GM23338 (cell line): ENCODE measurements at regions not wholly inside any gene's neighbourhood (a gene's known extent, or its start where the extent isn't known, plus 50 kb on each side); places are given as distances from the start of the nearest gene placed in this dataset.

Source experiments
- ATAC-seq: fragments of 200-7000 bp; cut with Tn5 transposase; 3 replicates; pipeline ENCODE4 v1.9.1; 2020
- DNase-seq: peaks from one replicate; pipeline ENCODE4 v3.0.0-alpha.2; 2015; ENCODE audit warnings: low spot score
- H2AFZ ChIP-seq: fragments of 200-600 bp; sonication (generic); 2 replicates; pipeline ENCODE4 v1.8.0; 2016; ENCODE audit warnings: antibody characterized with exemption, mild to moderate bottlenecking, moderate library complexity
- H3F3A ChIP-seq: fragments of 200-600 bp; sonication (generic); replicated peaks from 2 replicates; pipeline ENCODE4 v1.8.0; 2017; ENCODE audit warnings: antibody characterized with exemption, mixed run types, low read depth
- H3K27ac ChIP-seq: fragments of 200-600 bp; sonication (generic); 2 replicates; pipeline ENCODE4 v1.6.1; 2016; ENCODE audit warnings: low read depth
- H3K27me3 ChIP-seq: fragments of 200-600 bp; sonication (generic); 2 replicates; pipeline ENCODE4 v1.8.0; 2016; ENCODE audit warnings: mild to moderate bottlenecking, mixed run types, moderate library complexity; ENCODE audit not compliant: insufficient read depth
- H3K36me3 ChIP-seq: fragments of 200-600 bp; sonication (generic); 2 replicates; pipeline ENCODE4 v1.8.0; 2016; ENCODE audit warnings: mild to moderate bottlenecking; ENCODE audit not compliant: insufficient read depth
- H3K4me1 ChIP-seq: fragments of 200-600 bp; sonication (generic); 2 replicates; pipeline ENCODE4 v1.8.0; 2016; ENCODE audit warnings: mild to moderate bottlenecking, moderate library complexity; ENCODE audit not compliant: insufficient read depth
- H3K4me2 ChIP-seq: fragments of 200-600 bp; sonication (generic); 2 replicates; pipeline ENCODE4 v1.7.1; 2017; ENCODE audit warnings: mixed run types
- H3K4me3 ChIP-seq: fragments of 200-600 bp; sonication (generic); 2 replicates; pipeline ENCODE4 v1.6.1; 2016; ENCODE audit warnings: mixed run types
- H3K79me2 ChIP-seq: fragments of 200-600 bp; sonication (generic); replicated peaks from 2 replicates; pipeline ENCODE4 v1.8.0; 2017; ENCODE audit warnings: mild to moderate bottlenecking; ENCODE audit not compliant: insufficient read depth
- H3K9me2 ChIP-seq: fragments of 200-600 bp; sonication (generic); 2 replicates; pipeline ENCODE4 v1.8.0; 2017; ENCODE audit not compliant: insufficient read depth
- H4K20me1 ChIP-seq: fragments of 200-600 bp; sonication (generic); replicated peaks from 2 replicates; pipeline ENCODE4 v1.8.0; 2017; ENCODE audit warnings: mild to moderate bottlenecking; ENCODE audit not compliant: insufficient read depth
- H3K27ac Mint-ChIP-seq: 2 replicates; pipeline ENCODE4 v1.8.0; 2020; ENCODE audit warnings: inconsistent platforms, mild to moderate bottlenecking, moderate library complexity, mixed read lengths
- H3K27me3 Mint-ChIP-seq: 3 replicates; pipeline ENCODE4 v1.8.0; 2022; ENCODE audit warnings: low read depth, mild to moderate bottlenecking, moderate library complexity, mixed read lengths, inconsistent platforms; ENCODE audit not compliant: insufficient read depth, poor library complexity
- H3K36me3 Mint-ChIP-seq: 3 replicates; pipeline ENCODE4 v1.8.0; 2021; ENCODE audit warnings: low read depth, mild to moderate bottlenecking, inconsistent platforms, moderate library complexity, mixed read lengths
- H3K4me1 Mint-ChIP-seq: 3 replicates; pipeline ENCODE4 v1.8.0; 2020; ENCODE audit warnings: mild to moderate bottlenecking, inconsistent platforms, mixed read lengths
- H3K4me3 Mint-ChIP-seq: 3 replicates; pipeline ENCODE4 v1.8.0; 2021; ENCODE audit warnings: moderate library complexity, mild to moderate bottlenecking, inconsistent platforms, mixed read lengths
- H3K9me3 Mint-ChIP-seq: 3 replicates; pipeline ENCODE4 v1.8.0; 2020; ENCODE audit warnings: moderate library complexity, mild to moderate bottlenecking, inconsistent platforms, mixed read lengths
- CREB1 ChIP-seq: fragments of 250-450 bp; sonication (Bioruptor Pico); IDR thresholded peaks from 2 replicates; pipeline ENCODE4 v1.5.0; 2020; ENCODE audit warnings: low read depth, mild to moderate bottlenecking, moderate library complexity
- ETS1 ChIP-seq: IDR thresholded peaks from 2 replicates; pipeline ENCODE4 v1.6.1; 2016; ENCODE audit warnings: antibody characterized with exemption
- EZH2 ChIP-seq: fragments of 200-600 bp; sonication (generic); IDR thresholded peaks from one replicate; pipeline ENCODE4 v1.8.0; 2017; ENCODE audit warnings: antibody characterized with exemption, mild to moderate bottlenecking, low read depth; ENCODE audit not compliant: unreplicated experiment
- EZH2phosphoT487 ChIP-seq: fragments of 200-600 bp; sonication (generic); IDR thresholded peaks from one replicate; pipeline ENCODE4 v1.8.1; 2018; ENCODE audit warnings: antibody characterized with exemption; ENCODE audit not compliant: unreplicated experiment
- JUNB ChIP-seq: IDR thresholded peaks from one replicate; pipeline ENCODE4 v1.6.1; 2016; ENCODE audit warnings: antibody characterized with exemption; ENCODE audit not compliant: unreplicated experiment
- NANOG ChIP-seq: IDR thresholded peaks from 2 replicates; pipeline ENCODE4 v1.6.1; 2016; ENCODE audit warnings: antibody characterized with exemption, borderline replicate concordance
- POLR2AphosphoS5 ChIP-seq: IDR thresholded peaks from 2 replicates; pipeline ENCODE4 v1.6.1; 2016; ENCODE audit warnings: antibody characterized with exemption, low read depth
- REST ChIP-seq: IDR thresholded peaks from one replicate; pipeline ENCODE4 v1.6.1; 2018; ENCODE audit warnings: antibody characterized with exemption; ENCODE audit not compliant: unreplicated experiment
- STAT1 ChIP-seq: IDR thresholded peaks from one replicate; pipeline ENCODE4 v1.6.1; 2016; ENCODE audit warnings: antibody characterized with exemption; ENCODE audit not compliant: unreplicated experiment
- ZNF114 ChIP-seq: fragments of 250-450 bp; sonication (Bioruptor Pico); IDR thresholded peaks from 2 replicates; pipeline ENCODE4 v1.5.0; 2020; ENCODE audit warnings: mild to moderate bottlenecking, moderate library complexity
- ZNF331 ChIP-seq: fragments of 250-450 bp; sonication (Bioruptor Pico); IDR thresholded peaks from 2 replicates; pipeline ENCODE4 v1.5.0; 2020; ENCODE audit warnings: low read depth, mild to moderate bottlenecking, moderate library complexity
- ZNF462 ChIP-seq: fragments of 250-450 bp; sonication (Bioruptor Pico); IDR thresholded peaks from 2 replicates; pipeline ENCODE4 v1.5.0; 2020; ENCODE audit warnings: mild to moderate bottlenecking, moderate library complexity
- TF ChIP-seq, protein P1 (sequence below), 2 experiments: fragments of 200-600 bp in 1 of 2; sonication (generic) in 1 of 2; conservative IDR thresholded peaks; 2 replicates each; pipeline versions ENCODE4 v1.5.1 to v1.6.1; 2016 to 2017; ENCODE audit warnings: antibody characterized with exemption in 2 of 2, low read depth in 2 of 2, mild to moderate bottlenecking in 2 of 2, moderate library complexity in 1 of 2

DNA sequence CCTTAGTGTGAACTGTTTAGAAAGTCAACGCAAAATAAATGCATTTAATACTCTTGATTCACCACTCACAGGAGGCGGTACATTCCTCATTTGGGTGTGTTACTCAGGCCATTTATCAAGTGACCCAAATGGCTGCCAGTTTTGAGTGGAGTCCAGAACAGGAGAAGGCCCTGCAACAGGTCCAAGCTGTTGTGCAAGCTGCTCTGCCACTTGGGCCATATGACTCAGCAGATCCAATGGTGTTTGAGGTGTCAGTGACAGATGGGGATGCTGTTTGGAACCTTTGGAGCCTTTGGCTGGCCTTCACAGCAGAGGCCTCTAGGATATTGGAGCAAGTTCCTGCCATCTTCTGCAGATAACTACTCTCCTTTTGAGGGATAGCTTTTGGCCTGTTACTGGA, 609.2 kb downstream of the KCNT2 start:
- Histone ChIP-seq H3F3A (no peaks in the 10 kb centered on the region), H3K4me3 (no peak overlapping the region), H3K4me2 (no peak overlapping the region), H3K27ac (no peak overlapping the region), H3K27me3 (no peaks in the 10 kb centered on the region), H3K4me1 (peaks cover 5% of the 10 kb centered on the region; the same call in 1 of the 2 replicates), H3K79me2 (no peaks in the 10 kb centered on the region), H3K36me3 (no peaks in the 10 kb centered on the region), H3K9me2 (peaks cover 11% of the 10 kb centered on the region), H2AFZ (no peak overlapping the region), H4K20me1 (no peaks in the 10 kb centered on the region)
- Mint-ChIP-seq H3K9me3 (peaks cover 8% of the 10 kb centered on the region; the same call in 2 of the 3 replicates), H3K27ac (no peak overlapping the region), H3K27me3 (no peaks in the 10 kb centered on the region), H3K4me3 (no peak overlapping the region), H3K36me3 (peaks cover 15% of the 10 kb centered on the region), H3K4me1 (peaks cover 27% of the 10 kb centered on the region)
- ATAC-seq (no peak), DNase-seq (no peak)
- TF ChIP-seq, protein P1, sequence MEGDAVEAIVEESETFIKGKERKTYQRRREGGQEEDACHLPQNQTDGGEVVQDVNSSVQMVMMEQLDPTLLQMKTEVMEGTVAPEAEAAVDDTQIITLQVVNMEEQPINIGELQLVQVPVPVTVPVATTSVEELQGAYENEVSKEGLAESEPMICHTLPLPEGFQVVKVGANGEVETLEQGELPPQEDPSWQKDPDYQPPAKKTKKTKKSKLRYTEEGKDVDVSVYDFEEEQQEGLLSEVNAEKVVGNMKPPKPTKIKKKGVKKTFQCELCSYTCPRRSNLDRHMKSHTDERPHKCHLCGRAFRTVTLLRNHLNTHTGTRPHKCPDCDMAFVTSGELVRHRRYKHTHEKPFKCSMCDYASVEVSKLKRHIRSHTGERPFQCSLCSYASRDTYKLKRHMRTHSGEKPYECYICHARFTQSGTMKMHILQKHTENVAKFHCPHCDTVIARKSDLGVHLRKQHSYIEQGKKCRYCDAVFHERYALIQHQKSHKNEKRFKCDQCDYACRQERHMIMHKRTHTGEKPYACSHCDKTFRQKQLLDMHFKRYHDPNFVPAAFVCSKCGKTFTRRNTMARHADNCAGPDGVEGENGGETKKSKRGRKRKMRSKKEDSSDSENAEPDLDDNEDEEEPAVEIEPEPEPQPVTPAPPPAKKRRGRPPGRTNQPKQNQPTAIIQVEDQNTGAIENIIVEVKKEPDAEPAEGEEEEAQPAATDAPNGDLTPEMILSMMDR (conservative IDR thresholded peaks at IDR 0.05; ENCODE audit: low read depth in 2 of 2), result no peak
- TF ChIP-seq ZNF114 (CRISPR knock-in tag) (no peak), ETS1 (no peak), ZNF331 (no peak), EZH2 (no peak), STAT1 (no peak), JUNB (no peak), ZNF462 (CRISPR knock-in tag) (no peak), POLR2AphosphoS5 (no peak), NANOG (no peak), EZH2phosphoT487 (no peak), REST (no peak), CREB1 (CRISPR knock-in tag) (no peak)
